ENCODE measurements at regions not wholly inside any gene's neighbourhood (a gene's known extent, or its start where the extent isn't known, plus 50 kb on each side); places are given as distances from the start of the nearest gene placed in this dataset.

GRCh38 chr7:88495881-88496725 is 189.4 kb upstream of the STEAP4 start:
- DNase-seq = no peak

- no peak for DNase-seq
These were observed 185.5 kb upstream of the STEAP4 start for GRCh38 chr7:88492153-88492552.

GRCh38 chr7:88490874-88491273 is 184.2 kb upstream of the STEAP4 start:
- DNase-seq = no peak

GRCh38 chr7:88490161-88490560 is 183.5 kb upstream of the STEAP4 start:
- no peak for DNase-seq

GRCh38 chr7:88485821-88486220 is 179.1 kb upstream of the STEAP4 start:
- DNase-seq = no peak

- no peak for DNase-seq
These were observed 177.9 kb upstream of the STEAP4 start for GRCh38 chr7:88484551-88484950.

- no peak for DNase-seq
These were observed 174.2 kb upstream of the STEAP4 start for GRCh38 chr7:88480896-88481295.

GRCh38 chr7:88480271-88480670 is 173.6 kb upstream of the STEAP4 start:
- DNase-seq = no peak

- DNase-seq = no peak
These were observed 171.3 kb upstream of the STEAP4 start for GRCh38 chr7:88477976-88478375.

- no peak for DNase-seq
These were observed 158.9 kb upstream of the STEAP4 start for GRCh38 chr7:88465600-88465999.

- no peak for DNase-seq
These were observed 156.1 kb upstream of the STEAP4 start for GRCh38 chr7:88462799-88463198.

- no peak for DNase-seq
These were observed 154.0 kb upstream of the STEAP4 start for GRCh38 chr7:88460650-88461049.

GRCh38 chr7:88458946-88459345 is 152.3 kb upstream of the STEAP4 start:
- no peak for DNase-seq

GRCh38 chr7:88458279-88458678 is 151.6 kb upstream of the STEAP4 start:
- DNase-seq = no peak

- no peak for DNase-seq
These were observed 150.6 kb upstream of the STEAP4 start for GRCh38 chr7:88457320-88457719.

- no peak for DNase-seq
These were observed 149.8 kb upstream of the STEAP4 start for GRCh38 chr7:88456490-88456889.

GRCh38 chr7:88455696-88456095 is 149.0 kb upstream of the STEAP4 start:
- DNase-seq = no peak

GRCh38 chr7:88452646-88453045 is 146.0 kb upstream of the STEAP4 start:
- no peak for DNase-seq

GRCh38 chr7:88450874-88451273 is 144.2 kb upstream of the STEAP4 start:
- no peak for DNase-seq

- DNase-seq = no peak
These were observed 142.7 kb upstream of the STEAP4 start for GRCh38 chr7:88449410-88449809.

GRCh38 chr7:88442413-88442812 is 135.7 kb upstream of the STEAP4 start:
- DNase-seq = no peak

GRCh38 chr7:88437132-88437531 is 130.4 kb upstream of the STEAP4 start:
- no peak for DNase-seq

GRCh38 chr7:88432301-88432700 is 125.6 kb upstream of the STEAP4 start:
- no peak for DNase-seq

- DNase-seq = peak; percentile 13
These were observed 125.2 kb upstream of the STEAP4 start for GRCh38 chr7:88431882-88432281.
